ENCODE measurements at regions not wholly inside any gene's neighbourhood (a gene's known extent, or its start where the extent isn't known, plus 50 kb on each side); places are given as distances from the start of the nearest gene placed in this dataset.

DNA sequence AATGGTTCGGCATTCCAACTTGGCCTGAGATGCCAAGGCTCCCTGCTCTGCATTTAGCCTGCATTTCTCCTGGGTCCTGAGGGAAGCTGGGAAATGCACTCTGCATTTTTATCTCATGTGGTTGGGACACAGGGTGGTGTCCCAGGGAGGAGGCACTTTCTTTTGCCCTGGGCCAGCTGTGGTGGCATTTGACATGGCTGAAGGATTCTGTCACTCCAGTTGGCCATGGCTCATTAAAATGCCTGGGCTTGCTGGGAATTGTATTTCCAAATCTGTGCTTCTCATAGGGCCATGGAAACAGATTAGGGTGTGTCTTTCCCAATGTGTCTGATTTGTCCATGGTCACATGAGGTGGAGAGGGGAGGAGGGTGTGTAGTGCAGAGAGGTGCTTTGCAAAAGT lies 128.3 kb upstream of the RGMA start:
- DNase-seq (ENCODE audit: low read depth in 2 of 2): no peak
- no peak for TF ChIP-seq CTCF (IDR thresholded peaks at IDR 0.05; ENCODE audit: low read depth, low read length)
- H3K4me3 ChIP-seq (replicated peaks in 1 of 2; ENCODE audit: low read depth in 2 of 2, low read length in 2 of 2): no peak overlapping the region

DNA sequence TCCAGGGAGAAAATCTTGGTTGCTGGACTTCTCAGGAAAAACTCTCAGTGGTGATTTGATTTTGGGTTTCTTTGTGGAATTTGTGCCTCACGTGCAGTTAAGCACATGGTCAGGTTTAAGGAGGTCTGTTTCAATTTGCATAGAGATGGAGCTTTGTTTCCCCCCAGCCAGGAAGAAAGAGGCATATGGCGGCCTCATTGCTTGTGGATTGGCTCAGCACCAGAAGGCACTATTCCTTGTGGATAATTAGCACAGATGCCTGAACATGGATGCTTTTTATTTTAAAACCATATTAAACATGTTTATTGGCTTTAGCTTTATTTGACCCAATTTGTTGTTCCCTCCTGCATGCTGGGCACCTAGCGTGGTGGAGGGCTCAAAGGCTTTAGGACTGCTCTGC lies 125.1 kb upstream of the RGMA start:
- no peak for TF ChIP-seq CTCF (IDR thresholded peaks at IDR 0.05; ENCODE audit: low read depth, low read length)
- no peak for DNase-seq (ENCODE audit: low read depth in 2 of 2)
- H3K4me3 ChIP-seq (replicated peaks in 1 of 2; ENCODE audit: low read depth in 2 of 2, low read length in 2 of 2): no peak overlapping the region

- no peak for DNase-seq (ENCODE audit: low read depth in 2 of 2)
- no peak for TF ChIP-seq CTCF (IDR thresholded peaks at IDR 0.05; ENCODE audit: low read depth, low read length)
- no peak overlapping the region for H3K4me3 ChIP-seq (replicated peaks in 1 of 2; ENCODE audit: low read depth in 2 of 2, low read length in 2 of 2)
Observed at GRCh38 chr15:93213281-93213680, 124.3 kb upstream of the RGMA start.

DNA sequence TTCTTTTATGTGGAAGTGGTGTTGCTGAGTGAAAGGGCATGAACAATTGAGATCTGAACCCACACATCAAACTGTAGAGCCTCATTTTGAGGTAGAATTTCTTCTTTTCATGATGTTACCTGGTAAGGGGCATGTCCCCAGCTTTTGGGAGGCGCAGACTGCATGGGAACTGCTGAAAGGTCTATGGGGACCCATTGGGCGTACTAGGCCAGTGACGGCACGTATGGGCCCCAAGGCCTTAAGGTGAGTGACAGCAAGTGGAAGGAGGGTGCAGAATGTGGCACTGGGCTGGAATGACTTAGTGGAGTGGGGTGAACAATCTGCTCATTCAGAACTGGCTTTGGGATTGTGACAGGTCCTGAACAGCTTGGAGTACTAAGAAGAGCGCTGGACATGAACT lies 123.6 kb upstream of the RGMA start:
- H3K4me3 ChIP-seq (replicated peaks in 1 of 2; ENCODE audit: low read depth in 2 of 2, low read length in 2 of 2): no peak overlapping the region
- TF ChIP-seq CTCF (IDR thresholded peaks at IDR 0.05; ENCODE audit: low read depth, low read length): no peak
- DNase-seq (ENCODE audit: low read depth in 2 of 2): no peak

DNA sequence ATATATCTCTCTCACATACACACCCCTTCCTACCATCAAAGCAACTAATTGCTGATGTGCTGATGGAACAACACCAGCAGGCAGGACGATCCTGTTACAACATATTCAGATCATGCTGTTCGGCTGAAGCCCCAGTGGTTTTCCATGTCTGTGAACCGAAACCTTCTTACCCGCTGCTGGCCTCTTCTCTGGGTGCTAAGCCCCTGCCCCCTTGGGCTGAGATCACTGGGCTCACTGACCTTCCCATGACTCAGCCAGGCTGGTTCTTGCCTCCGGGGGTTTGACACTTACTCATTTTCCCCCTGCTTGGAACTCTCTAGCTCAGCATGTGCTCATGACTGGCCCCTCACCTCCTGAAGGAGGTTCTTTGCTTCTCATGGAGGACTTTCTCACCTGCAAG lies 122.0 kb upstream of the RGMA start:
- no peak for DNase-seq (ENCODE audit: low read depth in 2 of 2)
- no peak overlapping the region for H3K4me3 ChIP-seq (replicated peaks in 1 of 2; ENCODE audit: low read depth in 2 of 2, low read length in 2 of 2)
- no peak for TF ChIP-seq CTCF (IDR thresholded peaks at IDR 0.05; ENCODE audit: low read depth, low read length)

DNA sequence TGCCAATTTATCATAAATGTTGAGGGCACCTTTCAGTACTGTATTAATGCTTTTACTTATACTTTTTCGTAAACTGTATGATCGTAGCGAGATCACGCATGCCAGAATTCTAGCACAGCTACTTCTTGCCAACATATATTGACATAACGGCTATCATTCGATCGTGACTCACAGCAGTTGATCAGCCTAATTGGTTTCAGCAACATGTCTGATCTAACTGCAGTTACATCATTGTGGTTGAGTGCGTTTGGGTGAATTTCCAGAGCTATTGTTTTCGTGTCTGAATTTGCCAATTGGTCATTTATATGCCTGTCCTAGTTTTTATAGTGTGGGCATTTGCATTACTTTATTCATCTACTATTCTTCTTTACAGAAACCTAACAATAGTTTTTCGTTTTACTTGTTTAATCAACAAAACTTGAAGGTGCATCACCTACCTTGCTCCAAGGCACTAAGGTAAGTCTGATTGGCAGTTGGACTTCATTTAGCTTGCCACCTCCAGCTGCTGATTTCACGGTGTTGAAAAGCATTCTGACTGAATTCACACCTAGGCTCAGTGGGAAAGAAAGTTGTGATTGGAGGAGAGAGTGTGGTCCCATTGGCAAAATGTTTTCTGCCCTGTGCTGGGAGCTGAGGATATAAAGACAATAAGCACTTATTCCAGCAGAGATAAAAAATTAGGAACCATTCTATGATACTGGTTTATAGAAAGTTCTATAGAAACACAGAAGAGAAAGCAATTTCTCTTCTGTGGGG lies 120.9 kb upstream of the RGMA start:
- TF ChIP-seq CTCF (IDR thresholded peaks at IDR 0.05; ENCODE audit: low read depth, low read length): no peak
- H3K4me3 ChIP-seq (replicated peaks in 1 of 2; ENCODE audit: low read depth in 2 of 2, low read length in 2 of 2): no peak overlapping the region
- no peak for DNase-seq (ENCODE audit: low read depth in 2 of 2)

DNA sequence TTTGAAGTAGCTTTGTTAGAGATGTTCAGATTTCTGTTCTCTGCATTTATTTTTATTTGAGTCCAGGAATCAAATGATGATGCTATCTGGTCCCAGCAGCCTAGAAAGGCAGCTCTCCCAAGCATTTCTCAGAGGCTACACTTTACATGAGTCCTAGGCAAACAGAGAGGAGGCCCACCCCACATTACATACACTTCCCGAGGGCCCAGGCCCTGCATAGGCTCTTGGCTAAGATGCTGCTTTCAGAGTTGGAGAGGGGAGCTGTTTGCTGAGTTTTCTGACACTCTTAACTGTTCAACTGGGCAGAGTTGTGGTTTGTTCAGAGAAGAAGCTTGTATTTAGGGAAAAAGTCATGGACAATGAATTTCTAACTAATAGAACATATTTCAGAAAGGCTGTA lies 117.9 kb upstream of the RGMA start:
- H3K4me3 ChIP-seq (replicated peaks in 1 of 2; ENCODE audit: low read depth in 2 of 2, low read length in 2 of 2): no peak overlapping the region
- TF ChIP-seq CTCF (IDR thresholded peaks at IDR 0.05; ENCODE audit: low read depth, low read length): no peak
- DNase-seq (ENCODE audit: low read depth in 2 of 2): no peak

Data from cardiac fibroblast (primary cell).